T-helper 17 cell (primary cell): ENCODE measurements at regions not wholly inside any gene's neighbourhood (a gene's known extent, or its start where the extent isn't known, plus 50 kb on each side); places are given as distances from the start of the nearest gene placed in this dataset.
A peak's percentile ranks its signal among the peaks of the same experiment; 100 is the strongest.
"Not testable (repeated sequence)": the region's sequence is repeated elsewhere in the genome, so short reads cannot be mapped to it uniquely, and the experiment has no call there.

Experiments used
- ATAC-seq: fragments of 150-1000 bp; cut with Tn5 transposase; 2 replicates; pipeline ENCODE4 v1.10.0; 2021; ENCODE audit warnings: mild to moderate bottlenecking, moderate library complexity
- DNase-seq, 3 donors: peaks; one replicate each; pipeline versions ENCODE4 v3.0.0 to v3.0.0-alpha.2; 2020 to 2021
- H3K9me3 ChIP-seq: one replicate; pipeline ENCODE4 v1.7.0; 2013; ENCODE audit warnings: low read length, mild to moderate bottlenecking; ENCODE audit not compliant: control insufficient read depth, poor library complexity, severe bottlenecking
- H3K27ac Mint-ChIP-seq: one replicate; pipeline ENCODE4 v1.8.0; 2022; ENCODE audit warnings: mild to moderate bottlenecking, moderate library complexity, mixed read lengths
- H3K27me3 Mint-ChIP-seq: one replicate; pipeline ENCODE4 v1.8.0; 2022; ENCODE audit warnings: mixed read lengths
- H3K36me3 Mint-ChIP-seq: one replicate; pipeline ENCODE4 v1.8.0; 2022; ENCODE audit warnings: low read depth, mixed read lengths
- H3K4me1 Mint-ChIP-seq: one replicate; pipeline ENCODE4 v1.8.0; 2022; ENCODE audit warnings: mild to moderate bottlenecking, mixed read lengths
- H3K4me3 Mint-ChIP-seq: one replicate; pipeline ENCODE4 v1.8.0; 2022; ENCODE audit warnings: mild to moderate bottlenecking, moderate library complexity, mixed read lengths

- no peaks in the 10 kb centered on the region for H3K36me3 Mint-ChIP-seq
- H3K4me3 Mint-ChIP-seq, result no peak overlapping the region
- DNase-seq (no peak), ATAC-seq (no peak)
- no peaks in the 10 kb centered on the region for H3K9me3 ChIP-seq
- no peaks in the 10 kb centered on the region for H3K27me3 Mint-ChIP-seq
- H3K27ac Mint-ChIP-seq, result no peak overlapping the region
- H3K4me1 Mint-ChIP-seq, result no peaks in the 10 kb centered on the region
Measured at GRCh38 chr1:208709981-208710380, 465.8 kb upstream of the PLXNA2 start.

GRCh38 chr1:208714323-208714722 is 470.1 kb upstream of the PLXNA2 start:
- DNase-seq (no peak), ATAC-seq (no peak)
- Mint-ChIP-seq H3K36me3 (no peaks in the 10 kb centered on the region), H3K4me3 (no peak overlapping the region), H3K4me1 (no peaks in the 10 kb centered on the region), H3K27me3 (no peaks in the 10 kb centered on the region), H3K27ac (no peak overlapping the region)
- no peaks in the 10 kb centered on the region for H3K9me3 ChIP-seq

GRCh38 chr1:208717525-208717924 is 473.3 kb upstream of the PLXNA2 start:
- Mint-ChIP-seq H3K4me3 (no peak overlapping the region), H3K27ac (no peak overlapping the region), H3K36me3 (no peaks in the 10 kb centered on the region), H3K27me3 (no peaks in the 10 kb centered on the region), H3K4me1 (no peaks in the 10 kb centered on the region)
- no peaks in the 10 kb centered on the region for H3K9me3 ChIP-seq
- ATAC-seq, result no peak
- no peak for DNase-seq

- no peak overlapping the region for H3K27ac Mint-ChIP-seq
- no peaks in the 10 kb centered on the region for H3K36me3 Mint-ChIP-seq
- no peaks in the 10 kb centered on the region for H3K9me3 ChIP-seq
- ATAC-seq (no peak), DNase-seq (no peak)
- H3K4me1 Mint-ChIP-seq, result no peaks in the 10 kb centered on the region
- no peak overlapping the region for H3K4me3 Mint-ChIP-seq
- no peaks in the 10 kb centered on the region for H3K27me3 Mint-ChIP-seq
Measured at GRCh38 chr1:208722592-208722991, 478.4 kb upstream of the PLXNA2 start.

- Mint-ChIP-seq H3K36me3 (no peaks in the 10 kb centered on the region), H3K27ac (no peak overlapping the region), H3K4me3 (no peak overlapping the region), H3K4me1 (no peaks in the 10 kb centered on the region), H3K27me3 (no peaks in the 10 kb centered on the region)
- no peaks in the 10 kb centered on the region for H3K9me3 ChIP-seq
- no peak for DNase-seq
- ATAC-seq, result no peak
Measured at GRCh38 chr1:208724079-208724478, 479.9 kb upstream of the PLXNA2 start.

GRCh38 chr1:208728815-208729214 is 484.6 kb upstream of the PLXNA2 start:
- H3K4me3 Mint-ChIP-seq, result no peak overlapping the region
- H3K4me1 Mint-ChIP-seq, result peaks cover 3% of the 10 kb centered on the region
- no peaks in the 10 kb centered on the region for H3K9me3 ChIP-seq
- H3K27ac Mint-ChIP-seq, result no peak overlapping the region
- no peaks in the 10 kb centered on the region for H3K27me3 Mint-ChIP-seq
- DNase-seq (no peak), ATAC-seq (no peak)
- H3K36me3 Mint-ChIP-seq, result no peaks in the 10 kb centered on the region

- Mint-ChIP-seq H3K27ac (no peak overlapping the region), H3K27me3 (no peaks in the 10 kb centered on the region), H3K36me3 (no peaks in the 10 kb centered on the region), H3K4me3 (peak overlapping the region; percentile 47), H3K4me1 (peaks cover 3% of the 10 kb centered on the region)
- no peaks in the 10 kb centered on the region for H3K9me3 ChIP-seq
- no peak for ATAC-seq
- no peak for DNase-seq
Measured at GRCh38 chr1:208731981-208732821, 488.0 kb upstream of the PLXNA2 start.

- Mint-ChIP-seq H3K4me1 (peaks cover 3% of the 10 kb centered on the region), H3K4me3 (no peak overlapping the region), H3K27ac (no peak overlapping the region), H3K27me3 (no peaks in the 10 kb centered on the region), H3K36me3 (no peaks in the 10 kb centered on the region)
- H3K9me3 ChIP-seq, result no peaks in the 10 kb centered on the region
- no peak for DNase-seq
- no peak for ATAC-seq
Measured at GRCh38 chr1:208737161-208737560, 493.0 kb upstream of the PLXNA2 start.

- Mint-ChIP-seq H3K4me1 (no peaks in the 10 kb centered on the region), H3K27me3 (no peaks in the 10 kb centered on the region), H3K36me3 (no peaks in the 10 kb centered on the region), H3K4me3 (no peak overlapping the region), H3K27ac (no peak overlapping the region)
- ATAC-seq, result no peak
- DNase-seq, result no peak
- H3K9me3 ChIP-seq, result no peaks in the 10 kb centered on the region
Measured at GRCh38 chr1:208737922-208738321, 493.7 kb upstream of the PLXNA2 start.

- not testable (repeated sequence) for H3K27ac Mint-ChIP-seq, H3K4me1 Mint-ChIP-seq, ATAC-seq, H3K27me3 Mint-ChIP-seq, H3K9me3 ChIP-seq, H3K4me3 Mint-ChIP-seq, H3K36me3 Mint-ChIP-seq, DNase-seq
Measured at GRCh38 chr1:208739636-208740035, 495.5 kb upstream of the PLXNA2 start.

GRCh38 chr1:208741296-208741695 is 497.1 kb upstream of the PLXNA2 start:
- H3K9me3 ChIP-seq, result no peaks in the 10 kb centered on the region
- DNase-seq, result no peak
- no peak for ATAC-seq
- H3K4me3 Mint-ChIP-seq, result no peak overlapping the region
- no peaks in the 10 kb centered on the region for H3K36me3 Mint-ChIP-seq
- H3K27me3 Mint-ChIP-seq, result no peaks in the 10 kb centered on the region
- no peaks in the 10 kb centered on the region for H3K4me1 Mint-ChIP-seq
- no peak overlapping the region for H3K27ac Mint-ChIP-seq

- no peaks in the 10 kb centered on the region for H3K36me3 Mint-ChIP-seq
- DNase-seq (no peak), ATAC-seq (no peak)
- no peaks in the 10 kb centered on the region for H3K4me1 Mint-ChIP-seq
- no peak overlapping the region for H3K4me3 Mint-ChIP-seq
- H3K9me3 ChIP-seq, result no peaks in the 10 kb centered on the region
- H3K27me3 Mint-ChIP-seq, result no peaks in the 10 kb centered on the region
- no peak overlapping the region for H3K27ac Mint-ChIP-seq
Measured at GRCh38 chr1:208743361-208743760, 499.2 kb upstream of the PLXNA2 start.

- H3K27me3 Mint-ChIP-seq, result no peaks in the 10 kb centered on the region
- no peaks in the 10 kb centered on the region for H3K4me1 Mint-ChIP-seq
- no peaks in the 10 kb centered on the region for H3K9me3 ChIP-seq
- ATAC-seq (no peak), DNase-seq (no peak)
- no peaks in the 10 kb centered on the region for H3K36me3 Mint-ChIP-seq
- no peak overlapping the region for H3K4me3 Mint-ChIP-seq
- H3K27ac Mint-ChIP-seq, result no peak overlapping the region
Measured at GRCh38 chr1:208747979-208748378, 503.8 kb upstream of the PLXNA2 start.

- no peak overlapping the region for H3K27ac Mint-ChIP-seq
Measured at GRCh38 chr1:208748387-208749165, 504.4 kb upstream of the PLXNA2 start.

More at GRCh38 chr1:208748387-208749165, 504.4 kb upstream of the PLXNA2 start:
- no peaks in the 10 kb centered on the region for H3K36me3 Mint-ChIP-seq
- no peak for ATAC-seq
- H3K4me1 Mint-ChIP-seq, result no peaks in the 10 kb centered on the region
- no peak for DNase-seq
- H3K4me3 Mint-ChIP-seq, result no peak overlapping the region
- no peaks in the 10 kb centered on the region for H3K27me3 Mint-ChIP-seq
- H3K9me3 ChIP-seq, result no peaks in the 10 kb centered on the region
